HL-60 (cell line): ENCODE measurements at regions not wholly inside any gene's neighbourhood (a gene's known extent, or its start where the extent isn't known, plus 50 kb on each side); places are given as distances from the start of the nearest gene placed in this dataset.

Experiments
- DNase-seq, 2 experiments: peaks; one replicate each; pipeline ENCODE4 v3.0.0-alpha.2; 2010 to 2020; ENCODE audit warnings: low read depth in 1 of 2, low spot score in 1 of 2
- H3K27ac ChIP-seq: fragments of 250-450 bp; sonication (Bioruptor Pico); replicated peaks from 2 replicates; pipeline ENCODE4 v1.5.1; 2020; ENCODE audit warnings: mild to moderate bottlenecking, moderate library complexity
- H3K27me3 ChIP-seq: fragments of 250-450 bp; sonication (Bioruptor Pico); 2 replicates; pipeline ENCODE4 v1.5.1; 2021; ENCODE audit warnings: mild to moderate bottlenecking, moderate library complexity; ENCODE audit not compliant: insufficient read depth, poor library complexity, severe bottlenecking
- H3K4me3 ChIP-seq: replicated peaks from 2 replicates; pipeline ENCODE4 v1.5.1; 2011; ENCODE audit warnings: mild to moderate bottlenecking, control low read depth, low read length; ENCODE audit not compliant: insufficient read depth
- CTCF ChIP-seq: IDR thresholded peaks from one replicate; pipeline ENCODE4 v1.5.1; 2011; ENCODE audit warnings: low read length, control low read depth, inconsistent platforms; ENCODE audit not compliant: insufficient read depth
- GABPA ChIP-seq: IDR thresholded peaks from 2 replicates; pipeline ENCODE4 v1.6.1; 2012; ENCODE audit warnings: low read depth
- POLR2AphosphoS5 ChIP-seq: IDR thresholded peaks from 2 replicates; pipeline ENCODE4 v1.6.1; 2012; ENCODE audit warnings: low read depth
- REST ChIP-seq: IDR thresholded peaks from 2 replicates; pipeline ENCODE4 v1.6.1; 2012; ENCODE audit warnings: low read depth; ENCODE audit not compliant: insufficient replicate concordance
- SPI1 ChIP-seq: IDR thresholded peaks from 2 replicates; pipeline ENCODE4 v1.6.1; 2012; ENCODE audit warnings: low read depth, mild to moderate bottlenecking, borderline replicate concordance

- Histone ChIP-seq H3K27ac (no peak overlapping the region), H3K4me3 (no peak overlapping the region), H3K27me3 (no peaks in the 10 kb centered on the region)
- no peak for DNase-seq
- no peak for TF ChIP-seq REST
- no peak for TF ChIP-seq CTCF
- no peak for TF ChIP-seq SPI1
- no peak for TF ChIP-seq POLR2AphosphoS5
- TF ChIP-seq GABPA, result no peak
Measured at GRCh38 chr7:79610748-79611304, 157.4 kb upstream of the MAGI2 start.

DNA sequence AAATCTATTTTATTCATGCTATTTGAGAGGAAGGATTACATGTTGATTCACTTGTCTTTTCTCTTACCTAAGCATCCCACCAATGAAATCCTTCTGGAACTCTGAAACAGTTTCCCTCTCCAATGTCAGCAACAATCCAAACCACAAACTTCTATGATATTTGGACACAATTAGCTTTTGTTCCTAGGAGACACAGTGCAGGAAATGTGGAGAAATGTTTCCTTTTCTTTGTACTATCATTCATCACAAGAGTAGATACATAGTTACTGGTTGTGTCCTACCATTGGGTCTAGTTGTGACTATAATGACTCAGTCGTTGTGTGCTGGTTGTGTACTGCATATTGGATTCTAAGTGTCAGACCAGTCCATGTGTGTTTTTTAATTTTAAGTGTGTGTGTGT, 156.8 kb upstream of the MAGI2 start:
- H3K4me3 ChIP-seq, result no peak overlapping the region
- no peak for TF ChIP-seq CTCF
- no peak for TF ChIP-seq POLR2AphosphoS5
- no peak for TF ChIP-seq GABPA
- no peak for TF ChIP-seq REST
- no peak for TF ChIP-seq SPI1
- H3K27ac ChIP-seq, result no peak overlapping the region
- H3K27me3 ChIP-seq, result no peaks in the 10 kb centered on the region
- DNase-seq, result no peak

GRCh38 chr7:79608005-79608404, 154.5 kb upstream of the MAGI2 start:
- no peak overlapping the region for H3K4me3 ChIP-seq
- no peak for DNase-seq
- no peaks in the 10 kb centered on the region for H3K27me3 ChIP-seq
- no peak overlapping the region for H3K27ac ChIP-seq
- TF ChIP-seq GABPA (no peak), REST (no peak), POLR2AphosphoS5 (no peak)
